NCI-H1105 (cell line): ENCODE measurements at regions not wholly inside any gene's neighbourhood (a gene's known extent, or its start where the extent isn't known, plus 50 kb on each side); places are given as distances from the start of the nearest gene placed in this dataset.

Experiments
- DNase-seq: peaks from one replicate; lab custom pipeline; 2025; lab: John Stamatoyannopoulos, UW

DNA sequence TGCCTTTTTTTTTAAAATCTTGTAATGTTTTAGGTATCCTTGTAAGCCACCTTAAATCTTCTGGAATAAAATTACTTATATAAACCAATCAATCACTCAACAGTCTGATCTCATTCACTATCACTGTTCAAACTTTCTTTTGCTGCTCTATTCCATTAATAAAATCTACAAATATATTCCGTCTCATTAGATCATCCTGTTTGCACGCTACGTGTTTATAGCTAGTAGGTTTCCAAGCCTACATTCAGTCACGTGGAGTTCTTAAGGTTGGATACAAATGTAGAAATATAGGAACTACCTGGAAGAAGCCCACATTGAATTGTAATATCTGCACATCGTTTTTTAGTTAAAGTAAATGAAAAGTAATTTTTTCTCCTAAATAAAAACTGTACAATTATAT is 274.8 kb upstream of the CNTN4 start:
- DNase-seq, result no peak

GRCh38 chr3:1824359-1824758 is 274.3 kb upstream of the CNTN4 start:
- DNase-seq, result no peak

GRCh38 chr3:1828519-1828918 is 270.1 kb upstream of the CNTN4 start:
- no peak for DNase-seq

DNA sequence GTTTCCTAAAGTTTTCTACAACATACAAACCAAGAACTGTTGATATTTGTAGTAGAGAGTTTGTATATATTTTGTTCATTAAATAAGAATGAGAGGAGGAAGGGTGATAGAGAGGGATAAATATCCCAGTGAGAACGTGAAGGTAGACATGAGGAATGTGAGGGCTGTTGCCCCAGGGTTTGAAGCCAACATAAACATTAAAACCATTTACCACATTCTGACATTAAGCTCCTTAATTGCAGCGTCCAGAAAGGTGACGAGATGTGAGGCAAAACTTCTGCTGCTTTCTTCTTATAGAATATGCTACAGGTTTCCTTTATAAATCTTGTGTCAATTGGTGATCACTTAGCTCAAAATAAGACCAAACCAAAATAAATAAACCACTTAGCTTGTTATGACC is 267.8 kb upstream of the CNTN4 start:
- no peak for DNase-seq

DNA sequence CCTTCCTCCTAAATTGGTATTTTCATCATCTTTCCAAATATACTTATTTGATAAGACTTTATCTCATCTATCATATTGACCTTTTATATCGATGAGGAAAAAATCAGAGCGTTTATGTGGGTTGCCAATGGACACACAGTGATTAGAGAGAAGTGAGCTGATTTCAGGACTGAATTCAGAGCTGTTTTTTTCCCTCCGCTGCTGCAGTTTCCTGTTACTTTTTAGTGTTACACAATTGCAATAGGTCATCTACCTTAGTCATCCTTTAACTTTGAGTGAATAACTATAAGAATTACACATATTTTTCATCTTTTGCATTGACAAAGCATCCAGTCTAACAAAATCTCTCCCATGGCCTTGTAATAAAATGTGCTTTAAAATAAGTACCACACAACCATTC is 266.3 kb upstream of the CNTN4 start:
- no peak for DNase-seq

GRCh38 chr3:1843111-1843510 is 255.6 kb upstream of the CNTN4 start:
- DNase-seq, result no peak

DNA sequence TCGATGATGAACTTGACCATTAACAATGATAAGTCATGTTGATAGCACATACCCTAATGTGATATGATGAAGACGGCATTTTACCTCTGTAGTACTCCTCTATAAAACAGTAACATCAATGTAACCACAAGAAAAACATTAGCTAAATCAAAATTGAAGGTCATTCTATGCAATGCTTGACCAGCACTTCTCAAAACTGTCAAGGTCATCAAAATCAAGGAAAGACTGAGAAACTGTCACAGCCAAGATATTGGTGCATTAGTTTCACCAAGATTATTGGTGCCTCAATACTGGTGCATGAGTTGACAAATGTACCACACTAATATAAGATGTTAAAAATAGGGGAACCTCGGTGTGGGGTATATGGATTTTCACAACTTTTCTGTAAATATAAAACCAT is 251.1 kb upstream of the CNTN4 start:
- DNase-seq, result no peak

- no peak for DNase-seq
Observed at GRCh38 chr3:1848935-1849334, 249.7 kb upstream of the CNTN4 start.

DNA sequence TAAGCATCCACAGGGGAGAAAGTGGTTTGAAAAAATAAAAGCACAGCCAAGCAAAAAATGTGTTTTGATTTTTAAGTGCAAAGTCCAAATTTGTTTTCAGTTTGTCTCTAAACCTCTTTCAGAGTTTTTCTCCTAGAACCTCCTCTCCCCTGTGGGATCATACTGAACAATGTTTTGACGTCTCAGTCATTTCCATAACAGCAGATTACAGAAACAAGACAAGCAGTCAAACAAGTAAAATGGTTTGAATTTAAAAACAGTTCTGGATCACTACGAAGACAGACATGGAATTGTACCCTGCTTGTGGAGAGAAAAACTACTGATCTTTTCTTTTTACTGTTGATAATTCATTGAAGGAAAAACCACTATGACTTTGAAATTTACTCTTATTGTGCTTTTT is 245.7 kb upstream of the CNTN4 start:
- no peak for DNase-seq

DNA sequence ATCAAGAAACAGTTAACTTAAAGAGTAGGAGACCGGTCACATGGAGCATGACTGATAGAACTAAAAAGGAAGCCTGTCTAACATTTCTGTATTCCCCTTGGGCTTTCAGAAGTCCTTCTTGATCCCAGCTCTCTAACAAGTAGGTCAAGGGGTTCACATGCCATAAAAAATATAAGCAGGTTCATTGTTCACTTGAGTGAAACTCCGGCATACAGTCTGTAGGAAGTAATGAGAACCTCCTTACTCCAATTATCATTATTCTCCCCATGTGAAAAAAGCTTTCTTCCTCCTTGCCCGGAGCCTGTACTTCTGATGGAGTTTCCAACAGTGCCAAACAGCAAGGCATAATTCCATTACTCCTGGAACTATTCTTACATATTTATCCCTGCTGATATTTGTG is 242.8 kb upstream of the CNTN4 start:
- DNase-seq, result no peak

DNA sequence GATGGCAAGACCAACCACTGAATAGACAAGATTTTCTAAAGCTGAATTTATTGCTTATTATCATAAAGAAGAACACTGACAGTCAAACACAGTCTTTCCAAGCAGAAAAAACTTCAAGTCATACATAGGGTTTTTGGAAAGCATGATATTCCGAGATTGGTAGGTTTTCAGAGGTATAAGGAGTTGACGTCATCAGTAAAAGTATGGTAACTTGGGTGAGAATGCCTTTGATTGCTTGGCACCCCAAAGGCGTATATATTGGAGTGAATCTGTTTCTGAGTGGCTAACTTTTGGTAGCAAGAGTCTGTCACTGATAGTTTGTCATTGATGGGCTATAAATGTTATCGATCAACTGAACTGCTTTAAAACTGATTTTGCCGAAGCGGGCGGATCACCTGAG is 227.9 kb upstream of the CNTN4 start:
- no peak for DNase-seq

GRCh38 chr3:1883534-1883933 is 215.1 kb upstream of the CNTN4 start:
- DNase-seq, result no peak

DNA sequence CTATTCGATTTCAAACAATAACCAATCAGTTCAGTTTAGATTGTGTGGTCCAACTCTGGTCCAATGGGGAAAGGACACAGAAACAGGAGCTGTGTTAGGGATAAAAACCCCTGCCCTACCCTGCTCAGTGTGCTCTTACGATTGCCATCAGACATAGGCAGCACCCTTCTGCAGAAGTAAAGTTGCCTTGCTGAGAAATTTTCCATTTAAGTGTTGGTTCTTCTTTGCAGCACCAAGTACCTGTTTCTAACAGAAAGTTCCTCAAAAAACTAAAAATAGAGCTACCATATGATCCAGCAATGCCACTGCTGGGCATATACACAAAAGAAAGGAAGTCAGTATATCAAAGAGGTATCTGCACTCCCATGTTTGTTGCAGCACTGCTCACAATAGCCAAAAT is 206.2 kb upstream of the CNTN4 start:
- DNase-seq, result no peak

DNA sequence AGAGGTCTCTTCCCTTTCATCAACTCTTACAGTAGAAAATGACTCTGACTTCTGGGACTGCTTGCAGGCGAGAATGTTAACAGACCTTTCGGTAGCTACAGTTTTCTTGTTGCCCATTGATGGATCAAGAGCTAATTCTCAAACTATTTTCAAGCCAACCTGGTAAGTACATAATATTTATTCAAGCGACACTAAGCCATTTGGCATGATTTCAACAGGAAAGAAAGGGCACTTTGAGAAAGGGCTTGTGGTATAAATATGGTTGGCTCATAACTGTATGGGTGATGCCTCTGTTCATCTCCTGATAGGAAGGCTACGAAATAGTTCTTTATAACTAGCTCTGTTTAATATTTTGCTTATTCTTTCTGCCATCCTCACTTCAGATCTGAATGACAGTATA is 196.2 kb upstream of the CNTN4 start:
- no peak for DNase-seq

DNA sequence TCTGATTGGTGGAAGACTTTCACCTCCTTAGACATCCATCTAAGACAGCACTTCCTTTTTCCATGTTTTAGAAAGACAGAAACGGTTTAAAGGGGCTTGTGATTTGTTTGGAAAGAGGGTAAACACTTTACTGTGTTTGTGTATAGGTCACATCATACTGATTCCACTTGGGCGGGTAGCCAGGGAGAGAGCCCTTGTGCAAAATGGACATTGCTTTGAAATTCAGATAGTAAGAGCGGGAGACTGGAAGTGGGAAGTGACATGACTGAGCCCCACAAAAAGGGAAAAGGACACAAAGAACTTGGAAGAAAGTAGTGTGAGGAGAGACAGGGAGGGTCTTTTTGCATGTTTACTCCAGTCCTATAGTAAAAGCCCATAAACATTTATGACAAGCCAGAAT is 195.6 kb upstream of the CNTN4 start:
- no peak for DNase-seq

DNA sequence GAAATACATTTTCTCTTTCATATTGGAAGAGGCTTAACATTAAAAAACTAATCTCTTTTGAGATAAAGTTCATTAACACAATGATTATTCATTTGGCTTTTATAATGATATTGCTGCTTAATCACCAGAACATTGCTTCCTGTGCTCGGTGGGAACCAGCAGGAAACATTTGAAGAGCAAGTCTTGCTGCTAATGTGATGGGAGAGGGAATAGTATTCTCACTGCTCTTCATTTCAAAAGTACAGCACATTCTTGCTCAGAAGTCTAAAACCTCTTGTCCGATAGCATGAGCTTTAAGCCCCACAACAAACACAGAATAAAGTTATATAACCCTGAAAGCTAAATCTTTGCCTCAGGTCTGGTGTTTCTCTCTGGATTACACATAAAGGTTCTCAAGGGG is 190.8 kb upstream of the CNTN4 start:
- DNase-seq, result no peak

- DNase-seq, result no peak
Observed at GRCh38 chr3:1908651-1909445, 189.8 kb upstream of the CNTN4 start.

DNA sequence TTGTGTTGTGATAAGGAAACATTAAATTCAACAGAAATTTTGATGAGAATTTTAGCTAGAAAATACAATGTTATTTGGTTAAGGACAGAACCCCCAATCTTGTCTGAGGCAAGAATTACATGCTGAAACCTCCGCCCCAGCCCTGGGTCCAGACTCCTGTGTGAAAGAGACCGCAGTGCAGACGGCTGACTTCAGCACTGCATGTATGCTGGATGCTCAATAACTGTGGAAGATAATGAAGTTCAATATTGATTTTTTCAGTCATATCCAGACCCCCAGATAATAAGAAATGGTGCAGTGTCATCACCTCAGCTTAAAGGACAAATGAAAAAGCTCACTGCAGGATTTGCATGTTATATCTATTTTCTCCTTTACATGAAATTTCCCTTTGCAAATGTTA is 188.3 kb upstream of the CNTN4 start:
- no peak for DNase-seq

GRCh38 chr3:1929788-1930414 is 168.8 kb upstream of the CNTN4 start:
- no peak for DNase-seq

DNA sequence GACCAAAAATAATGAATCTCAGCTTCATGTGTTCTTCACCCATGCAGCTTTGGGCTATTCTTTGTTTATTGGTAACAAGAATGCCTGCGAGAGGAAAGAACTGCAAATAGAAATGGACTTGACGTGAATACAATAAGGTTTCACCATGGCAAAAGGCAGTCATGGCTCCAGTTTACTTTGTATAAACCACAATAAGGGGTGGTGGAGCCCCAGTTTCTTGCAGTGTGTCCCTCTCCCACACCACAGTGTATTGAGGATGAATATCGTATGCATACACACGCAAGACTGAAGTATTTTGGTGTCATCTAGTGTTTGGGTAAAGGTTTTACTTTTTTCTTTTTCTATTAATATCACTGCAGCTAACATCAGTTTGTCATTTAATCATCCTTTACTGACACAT is 159.7 kb upstream of the CNTN4 start:
- no peak for DNase-seq

DNA sequence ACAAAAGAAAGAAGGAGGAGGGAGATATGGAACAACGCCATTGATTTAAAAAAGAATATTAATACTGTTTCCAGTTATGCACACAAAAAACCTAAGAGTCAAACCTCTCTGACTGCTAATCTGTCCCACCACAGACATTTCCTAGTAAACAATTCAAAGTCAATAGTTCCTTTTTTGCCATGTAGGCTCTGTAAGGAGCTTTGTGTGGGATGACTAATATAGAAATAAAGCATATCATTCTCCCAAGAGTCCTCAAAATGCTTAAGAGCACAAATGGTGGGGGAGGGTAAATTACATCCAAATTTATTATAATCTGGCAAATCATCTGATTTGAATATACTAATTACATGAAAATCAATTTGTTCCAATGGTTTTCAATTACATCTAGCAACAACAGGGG is 155.9 kb upstream of the CNTN4 start:
- DNase-seq, result no peak

DNA sequence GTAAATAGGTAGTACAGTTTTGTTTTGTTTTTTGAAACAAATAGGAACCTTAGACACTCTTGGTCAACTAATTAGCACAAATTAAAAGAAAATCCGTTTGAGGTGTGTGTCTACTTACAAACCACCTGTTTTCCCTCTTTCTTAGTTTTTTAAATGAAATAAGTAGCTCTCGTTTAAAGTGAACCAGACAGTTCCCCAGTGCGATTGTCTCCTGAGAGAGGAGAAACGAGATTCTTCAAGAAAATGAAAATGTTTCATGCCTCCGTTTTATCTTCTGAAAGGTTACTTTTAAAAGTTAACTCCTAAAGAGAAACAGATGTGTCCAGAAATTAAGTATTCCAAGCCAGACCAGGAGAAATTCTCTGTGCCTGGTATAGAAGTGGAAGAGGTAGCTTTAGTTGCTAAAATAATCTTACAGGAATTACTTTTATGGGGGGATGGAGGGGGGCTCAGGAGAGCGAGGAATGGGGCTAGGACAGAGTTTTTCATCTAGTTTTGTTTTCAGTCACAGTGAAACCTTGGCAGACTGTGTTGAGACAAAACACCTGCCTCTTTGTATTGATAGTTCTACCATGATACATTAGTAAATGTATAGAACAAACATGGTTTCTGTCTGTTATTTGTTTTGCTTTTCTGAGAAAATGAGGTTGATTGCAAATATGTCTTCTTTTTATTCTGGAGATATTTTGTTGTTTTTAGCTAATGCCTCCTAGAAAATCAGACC is 155.1 kb upstream of the CNTN4 start:
- DNase-seq, result no peak

DNA sequence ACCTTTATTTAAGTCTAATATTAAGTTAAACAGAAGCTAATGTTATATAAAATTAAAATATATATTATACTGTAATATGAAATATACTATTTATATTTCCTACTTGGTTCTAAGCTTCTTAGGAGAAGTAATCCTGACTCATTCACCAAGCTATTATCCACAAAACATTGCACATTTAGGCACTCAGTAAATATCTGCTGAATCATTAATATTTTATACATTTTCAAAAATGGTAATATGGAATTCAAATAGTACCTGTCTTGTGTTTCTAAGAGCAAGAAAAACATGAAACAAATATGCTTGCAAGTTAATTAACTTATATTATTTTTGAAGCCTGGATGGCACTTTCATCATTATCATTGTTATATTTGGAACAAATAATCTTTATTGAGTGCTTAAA is 153.0 kb upstream of the CNTN4 start:
- no peak for DNase-seq
